GM12874 (cell line): ENCODE measurements at regions not wholly inside any gene's neighbourhood (a gene's known extent, or its start where the extent isn't known, plus 50 kb on each side); places are given as distances from the start of the nearest gene placed in this dataset.

Experiments used
- TF ChIP-seq, protein P1 (sequence below): IDR thresholded peaks from 2 replicates; pipeline ENCODE4 v1.5.1; 2011; ENCODE audit warnings: low read depth, mild to moderate bottlenecking, control low read depth, low read length, moderate library complexity; ENCODE audit not compliant: insufficient read depth

DNA sequence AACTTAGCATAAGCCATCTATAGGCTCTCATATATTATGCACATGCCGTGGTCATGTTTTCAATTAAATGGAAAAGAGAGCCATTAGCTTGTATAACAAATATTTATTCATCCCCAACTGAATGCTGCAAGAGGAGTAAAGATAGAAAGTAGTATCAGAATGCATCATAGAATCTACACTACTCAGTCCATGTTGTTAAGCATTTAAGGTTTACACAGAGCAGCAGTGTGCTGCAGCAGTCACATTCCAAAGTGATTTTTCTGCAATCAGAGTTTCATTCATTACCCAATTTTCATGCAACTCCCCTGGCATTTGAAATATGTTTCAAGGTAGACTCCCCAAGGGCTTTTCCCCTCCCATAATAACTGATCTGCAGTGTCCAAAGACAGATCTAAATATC, 82.2 kb upstream of the LMO3 start:
- TF ChIP-seq, protein P1, sequence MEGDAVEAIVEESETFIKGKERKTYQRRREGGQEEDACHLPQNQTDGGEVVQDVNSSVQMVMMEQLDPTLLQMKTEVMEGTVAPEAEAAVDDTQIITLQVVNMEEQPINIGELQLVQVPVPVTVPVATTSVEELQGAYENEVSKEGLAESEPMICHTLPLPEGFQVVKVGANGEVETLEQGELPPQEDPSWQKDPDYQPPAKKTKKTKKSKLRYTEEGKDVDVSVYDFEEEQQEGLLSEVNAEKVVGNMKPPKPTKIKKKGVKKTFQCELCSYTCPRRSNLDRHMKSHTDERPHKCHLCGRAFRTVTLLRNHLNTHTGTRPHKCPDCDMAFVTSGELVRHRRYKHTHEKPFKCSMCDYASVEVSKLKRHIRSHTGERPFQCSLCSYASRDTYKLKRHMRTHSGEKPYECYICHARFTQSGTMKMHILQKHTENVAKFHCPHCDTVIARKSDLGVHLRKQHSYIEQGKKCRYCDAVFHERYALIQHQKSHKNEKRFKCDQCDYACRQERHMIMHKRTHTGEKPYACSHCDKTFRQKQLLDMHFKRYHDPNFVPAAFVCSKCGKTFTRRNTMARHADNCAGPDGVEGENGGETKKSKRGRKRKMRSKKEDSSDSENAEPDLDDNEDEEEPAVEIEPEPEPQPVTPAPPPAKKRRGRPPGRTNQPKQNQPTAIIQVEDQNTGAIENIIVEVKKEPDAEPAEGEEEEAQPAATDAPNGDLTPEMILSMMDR: no peak

DNA sequence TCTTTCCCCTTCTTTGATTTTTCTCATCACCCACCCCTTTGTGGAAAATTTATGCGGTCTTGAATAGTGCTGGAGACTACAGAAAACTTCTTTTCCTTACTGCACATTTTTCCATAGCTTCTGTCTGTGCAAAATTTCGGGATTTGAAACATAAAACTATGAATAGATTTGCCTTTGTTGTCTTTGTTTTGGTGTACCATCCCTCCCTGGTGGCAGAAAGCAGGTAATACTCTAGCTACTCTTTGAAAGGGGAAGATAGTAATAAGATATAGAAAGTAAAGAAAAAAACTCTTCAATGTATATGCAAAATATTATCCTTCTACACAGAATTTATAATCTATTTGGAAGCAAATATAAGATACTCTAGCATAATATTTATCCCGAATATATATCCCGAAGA, 79.1 kb upstream of the LMO3 start:
- TF ChIP-seq, protein P1: no peak

DNA sequence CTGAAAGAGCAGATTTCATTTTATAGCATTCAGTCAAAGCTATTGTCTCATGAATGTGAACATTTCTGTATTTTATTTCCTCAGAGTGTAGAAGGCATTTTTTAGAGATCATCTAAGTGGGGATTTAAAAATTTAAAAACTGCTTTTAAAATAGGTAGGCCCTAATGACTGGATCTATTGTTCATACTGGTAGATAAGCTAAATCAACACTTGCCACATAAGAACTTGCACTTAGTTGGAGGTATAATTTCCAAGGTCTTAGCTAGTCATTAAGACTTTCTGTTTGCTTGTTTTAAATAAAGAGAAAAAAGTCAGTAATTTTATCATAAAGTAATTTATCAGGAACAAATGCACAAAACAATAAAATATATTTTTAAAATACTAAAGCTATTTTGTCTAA, 75.2 kb upstream of the LMO3 start:
- TF ChIP-seq, protein P1: no peak

DNA sequence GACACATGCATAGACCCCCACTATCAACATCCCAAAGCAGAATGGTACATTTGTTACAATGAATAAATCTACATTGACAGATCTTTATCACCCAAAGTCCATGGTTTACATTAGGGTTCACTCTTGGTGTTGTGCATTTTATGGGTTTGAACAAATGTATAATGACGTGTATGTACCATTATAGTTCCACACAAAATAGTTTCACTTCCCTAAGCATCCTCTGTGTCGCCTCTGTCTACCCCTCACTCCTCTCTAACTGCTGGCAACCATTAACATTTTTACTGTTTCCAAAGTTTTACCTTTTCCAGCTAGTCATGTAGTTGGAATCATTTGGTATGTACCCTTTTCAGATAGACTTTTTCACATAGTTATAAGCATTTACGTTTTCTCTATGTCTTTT, 69.5 kb upstream of the LMO3 start:
- TF ChIP-seq, protein P1: no peak

DNA sequence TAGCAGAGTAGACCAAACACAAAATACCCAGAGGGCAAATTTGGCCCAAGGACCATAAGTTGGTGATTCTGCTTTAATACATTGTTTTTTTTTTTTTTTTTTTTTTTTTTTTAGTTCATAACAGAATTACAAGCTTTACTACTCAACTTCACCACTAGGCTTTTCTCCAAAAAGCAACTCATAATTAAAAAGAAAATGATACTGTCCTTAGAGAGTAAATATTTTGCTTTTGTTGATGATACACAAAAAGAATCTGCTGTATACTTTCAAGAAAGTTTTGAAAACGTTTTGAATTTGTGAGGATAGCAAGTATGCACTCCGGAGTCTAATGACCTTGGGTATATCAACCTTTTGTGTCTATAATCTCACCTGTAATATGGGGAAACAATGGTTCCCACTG, 68.9 kb upstream of the LMO3 start:
- TF ChIP-seq, protein P1: no peak

DNA sequence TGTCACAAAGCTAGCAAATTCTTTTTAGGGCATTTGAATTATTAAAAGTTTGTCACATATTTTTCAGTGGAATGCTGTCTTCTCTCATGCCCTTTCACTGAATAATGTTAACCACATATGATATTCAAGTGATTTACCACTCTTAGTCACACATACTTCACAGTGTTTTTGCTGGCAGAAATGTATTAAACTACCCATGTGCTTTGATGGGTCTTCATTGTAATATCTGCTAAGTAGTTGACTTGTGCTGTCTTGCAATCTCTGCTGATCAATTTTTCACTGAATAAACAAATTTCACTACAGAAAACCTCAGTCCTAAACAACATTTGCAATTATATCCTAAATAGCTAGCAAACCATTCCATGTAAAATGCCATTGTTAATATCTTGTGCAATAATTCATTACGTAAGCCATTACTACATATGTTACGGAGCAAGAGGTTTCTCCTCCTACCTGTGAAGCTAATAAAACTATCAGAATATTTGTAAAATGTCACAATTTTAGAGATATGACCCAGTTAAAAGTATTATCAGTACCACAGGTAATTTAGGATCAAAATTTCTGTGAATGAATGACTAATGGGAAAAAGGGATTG, 64.6 kb upstream of the LMO3 start:
- TF ChIP-seq, protein P1: no peak

DNA sequence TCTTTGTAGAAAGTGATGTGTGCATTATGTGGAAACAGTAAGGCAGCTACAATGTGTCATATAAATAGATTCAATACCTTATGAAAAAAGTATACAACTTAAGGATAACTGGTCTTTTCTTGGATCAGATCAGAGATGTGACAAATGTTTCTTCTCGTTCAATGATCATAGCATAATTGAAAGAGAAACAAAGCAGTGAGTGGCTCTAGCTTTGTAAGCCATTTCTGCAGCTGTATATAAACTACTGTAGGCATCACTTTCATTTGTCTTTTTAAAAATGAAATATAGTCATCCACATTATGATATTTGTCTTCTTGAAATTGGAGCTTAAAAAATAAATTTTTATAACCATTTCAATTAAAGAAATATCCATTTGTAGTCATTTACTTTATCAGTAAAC, 63.8 kb upstream of the LMO3 start:
- TF ChIP-seq, protein P1: no peak
